IPS DF 6.9 (cell line): ENCODE measurements at regions not wholly inside any gene's neighbourhood (a gene's known extent, or its start where the extent isn't known, plus 50 kb on each side); places are given as distances from the start of the nearest gene placed in this dataset.

ENCODE experiments used
- DNase-seq: peaks from one replicate; pipeline ENCODE4 v3.0.0-alpha.2; 2013; ENCODE audit warnings: low read depth, low spot score
- H3K27ac ChIP-seq: one replicate; pipeline ENCODE4 v1.5.1; 2013; ENCODE audit warnings: low read length, control low read depth
- H3K27me3 ChIP-seq: 2 replicates; pipeline ENCODE4 v1.6.1; 2013; ENCODE audit warnings: mild to moderate bottlenecking, low read length; ENCODE audit not compliant: control insufficient read depth, insufficient read depth
- H3K36me3 ChIP-seq: 2 replicates; pipeline ENCODE4 v1.6.1; 2013; ENCODE audit warnings: low read length; ENCODE audit not compliant: control insufficient read depth, insufficient read depth
- H3K4me1 ChIP-seq: 2 replicates; pipeline ENCODE4 v1.6.1; 2013; ENCODE audit warnings: low read length; ENCODE audit not compliant: control insufficient read depth, insufficient read depth
- H3K4me3 ChIP-seq: 2 replicates; pipeline ENCODE4 v1.5.1; 2013; ENCODE audit warnings: mild to moderate bottlenecking, low read length
- H3K9me3 ChIP-seq: 2 replicates; pipeline ENCODE4 v1.6.1; 2013; ENCODE audit warnings: low read length, inconsistent platforms; ENCODE audit not compliant: control insufficient read depth, insufficient read depth
- WGBS: extraction: QIAGEN DNeasy Blood & Tissue Kit; methylation state at CpG from one replicate; pipeline ENCODE4 v1.1.7; 2013; ENCODE audit warnings: mixed read lengths, missing lambda C conversion rate; ENCODE audit not compliant: insufficient read length, insufficient coverage; 5-methylcytosine and 5-hydroxymethylcytosine counted together

DNA sequence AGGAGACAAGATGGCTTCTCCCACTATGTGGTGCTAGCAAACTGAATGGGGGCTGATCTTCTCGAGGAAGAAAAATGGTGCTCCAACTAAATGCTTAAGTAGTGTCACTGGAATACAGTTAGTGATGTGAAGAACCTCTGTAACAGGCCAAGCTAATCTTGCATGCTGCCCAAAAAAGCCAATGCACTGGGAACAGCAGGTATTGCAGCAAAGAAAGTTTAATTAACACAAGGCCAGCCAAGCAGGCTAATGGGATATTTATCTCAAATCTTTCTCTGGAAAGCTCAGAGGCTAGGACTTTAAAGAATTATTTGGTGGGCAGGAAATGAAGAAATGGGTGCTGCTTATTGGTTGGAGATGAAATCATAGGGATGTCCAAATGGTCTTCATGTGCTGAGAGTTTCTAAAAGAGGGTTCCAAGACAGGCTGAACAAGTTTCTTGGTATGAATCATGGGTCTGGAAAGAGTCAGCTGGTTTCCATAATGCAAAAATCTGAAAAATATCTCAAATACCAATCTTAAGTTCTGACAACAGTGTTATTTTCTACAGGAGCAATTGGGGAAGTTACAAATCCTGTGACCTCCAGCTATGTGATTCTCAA is 1550.5 kb downstream of the SLITRK5 start:
- Histone ChIP-seq H3K4me1 (no peaks in the 10 kb centered on the region), H3K27ac (no peak overlapping the region), H3K9me3 (no peaks in the 10 kb centered on the region), H3K27me3 (no peaks in the 10 kb centered on the region), H3K36me3 (no peaks in the 10 kb centered on the region), H3K4me3 (no peak overlapping the region)
- DNase-seq: no peak
- WGBS: no CpG with 5 or more reads among the region's 1 CpG

DNA sequence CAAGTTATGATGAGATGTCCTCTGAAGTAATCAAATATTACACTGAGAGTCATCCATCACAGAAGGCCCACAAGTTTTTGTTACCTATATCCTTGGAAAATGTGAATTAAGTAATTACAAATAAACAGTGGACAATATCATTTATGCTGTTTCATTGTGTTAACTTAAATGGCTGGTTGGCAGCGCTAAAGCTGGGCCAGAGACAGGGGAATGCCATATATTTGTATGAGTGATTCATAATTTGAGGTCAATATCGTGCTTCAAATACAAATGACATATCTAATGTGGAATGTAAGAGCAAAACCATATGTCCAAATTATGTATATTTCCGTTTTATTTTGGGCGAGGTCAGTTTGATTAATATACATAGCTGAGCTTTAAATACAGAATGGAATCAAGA is 1556.2 kb downstream of the SLITRK5 start:
- DNase-seq: no peak
- H3K4me1 ChIP-seq: no peaks in the 10 kb centered on the region
- H3K4me3 ChIP-seq: no peak overlapping the region
- no peaks in the 10 kb centered on the region for H3K36me3 ChIP-seq
- H3K9me3 ChIP-seq: no peaks in the 10 kb centered on the region
- H3K27me3 ChIP-seq: no peaks in the 10 kb centered on the region
- WGBS: no CpG with 5 or more reads among the region's 4 CpGs
- no peak overlapping the region for H3K27ac ChIP-seq

DNA sequence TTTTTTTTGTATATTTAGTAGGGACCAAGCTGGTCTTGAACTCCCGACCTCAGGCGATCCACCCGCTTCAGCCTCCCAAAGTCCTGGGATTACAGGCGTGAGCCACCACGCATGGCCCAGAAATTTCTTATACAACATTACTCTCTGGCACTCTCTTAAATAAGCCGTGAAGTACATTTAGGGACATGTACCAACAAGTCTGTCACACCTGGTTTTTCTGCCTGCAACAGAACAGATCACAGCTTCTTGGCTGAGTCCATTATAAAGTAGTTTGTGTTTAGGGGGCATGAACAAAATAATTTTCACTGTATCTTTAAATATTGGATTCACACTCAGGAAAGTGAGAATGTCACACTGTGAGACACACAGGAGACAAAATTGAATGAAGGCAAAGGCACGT is 1567.3 kb downstream of the SLITRK5 start:
- Histone ChIP-seq H3K36me3 (no peaks in the 10 kb centered on the region), H3K27me3 (no peaks in the 10 kb centered on the region), H3K4me1 (no peaks in the 10 kb centered on the region), H3K4me3 (no peak overlapping the region), H3K27ac (no peak overlapping the region), H3K9me3 (no peaks in the 10 kb centered on the region)
- DNase-seq: no peak
- WGBS: no CpG with 5 or more reads among the region's 7 CpGs

DNA sequence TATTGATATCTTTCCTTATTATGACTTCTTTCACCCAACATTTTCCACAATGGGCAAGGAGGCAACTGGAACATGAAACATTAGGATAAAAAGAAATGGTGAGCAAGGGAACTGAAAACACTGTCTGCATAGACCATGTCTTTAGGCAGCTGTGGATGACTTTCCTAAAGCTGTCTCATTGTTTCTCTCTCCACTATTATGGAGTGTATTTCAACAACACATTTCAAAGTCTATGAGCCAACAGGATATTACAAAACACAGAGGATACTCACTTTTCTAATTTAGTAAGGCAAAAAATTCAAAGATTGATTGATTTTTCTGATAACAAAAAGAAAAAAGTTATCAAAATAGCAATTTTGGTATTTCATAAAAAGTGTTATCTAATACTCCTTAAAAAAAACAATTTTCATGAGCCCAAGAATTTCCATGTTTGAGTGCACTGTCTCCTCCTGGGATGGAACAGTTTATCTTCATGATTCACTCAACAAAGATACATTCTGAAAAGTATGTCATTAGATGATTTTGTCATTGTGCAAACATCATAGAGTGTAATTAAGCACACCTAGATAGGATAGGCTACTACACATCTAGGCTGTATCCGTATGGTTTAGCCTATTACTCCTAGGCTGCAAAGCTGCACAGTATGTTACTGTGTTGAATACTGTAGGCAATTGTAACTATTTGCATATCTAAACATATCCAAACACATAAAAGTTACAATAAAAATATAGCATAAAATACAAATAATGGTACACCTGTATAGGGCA is 1568.4 kb downstream of the SLITRK5 start:
- Histone ChIP-seq H3K27ac (no peak overlapping the region), H3K4me1 (no peaks in the 10 kb centered on the region), H3K36me3 (no peaks in the 10 kb centered on the region), H3K4me3 (no peak overlapping the region), H3K9me3 (no peaks in the 10 kb centered on the region), H3K27me3 (no peaks in the 10 kb centered on the region)
- WGBS: no CpG with 5 or more reads among the region's 1 CpG
- no peak for DNase-seq

GRCh38 chr13:89255844-89256406 is 1584.8 kb downstream of the SLITRK5 start:
- Histone ChIP-seq H3K27me3 (no peaks in the 10 kb centered on the region), H3K27ac (no peak overlapping the region), H3K9me3 (no peaks in the 10 kb centered on the region), H3K4me3 (no peak overlapping the region), H3K36me3 (no peaks in the 10 kb centered on the region), H3K4me1 (no peaks in the 10 kb centered on the region)
- WGBS: no CpG with 5 or more reads among the region's 3 CpGs
- no peak for DNase-seq

DNA sequence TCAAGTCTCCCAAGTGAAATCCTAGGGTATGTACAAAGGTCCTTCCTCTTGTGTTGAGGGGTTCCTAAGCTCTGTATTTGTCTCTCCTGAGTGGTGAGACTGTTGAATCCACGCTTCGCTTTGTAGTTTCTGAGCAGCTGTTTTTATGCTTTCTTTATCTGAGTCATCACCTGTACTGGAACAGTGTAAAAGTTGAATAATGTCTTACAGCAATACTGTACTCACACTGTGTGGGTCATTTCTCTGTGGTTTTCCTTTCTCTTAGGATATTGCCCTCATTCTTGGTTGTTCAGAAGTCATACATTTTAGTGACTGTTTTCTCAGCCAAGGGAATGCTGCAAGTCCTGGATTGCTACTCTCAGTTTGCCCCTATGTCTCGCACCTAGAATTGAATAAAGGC is 1596.6 kb downstream of the SLITRK5 start:
- WGBS: no CpG with 5 or more reads among the region's 3 CpGs
- Histone ChIP-seq H3K4me1 (no peaks in the 10 kb centered on the region), H3K27me3 (no peaks in the 10 kb centered on the region), H3K27ac (no peak overlapping the region), H3K4me3 (no peak overlapping the region), H3K36me3 (no peaks in the 10 kb centered on the region), H3K9me3 (no peaks in the 10 kb centered on the region)
- DNase-seq: no peak

DNA sequence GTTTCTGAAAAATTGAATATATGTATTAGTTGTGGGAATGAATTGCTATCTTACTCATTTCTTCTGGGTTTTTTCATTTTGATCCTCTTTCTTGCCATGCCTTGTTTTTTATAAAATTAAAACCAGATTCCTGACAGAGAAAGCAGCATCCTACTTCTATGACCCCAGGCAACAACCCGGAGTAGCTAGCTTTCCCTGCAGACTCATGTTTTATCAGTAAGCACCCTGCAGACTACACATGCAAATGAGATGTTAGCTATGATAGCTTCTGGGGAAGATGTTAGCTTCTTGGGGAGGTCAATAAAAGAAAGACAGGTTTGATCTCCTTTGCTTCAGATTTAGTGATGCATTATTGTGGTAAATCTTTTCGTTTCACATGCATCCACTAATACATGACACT is 1598.6 kb downstream of the SLITRK5 start:
- no peak for DNase-seq
- Histone ChIP-seq H3K4me1 (no peaks in the 10 kb centered on the region), H3K27me3 (no peaks in the 10 kb centered on the region), H3K36me3 (no peaks in the 10 kb centered on the region), H3K4me3 (no peak overlapping the region), H3K9me3 (no peaks in the 10 kb centered on the region), H3K27ac (no peak overlapping the region)
- no CpG with 5 or more reads among the region's 2 CpGs for WGBS

DNA sequence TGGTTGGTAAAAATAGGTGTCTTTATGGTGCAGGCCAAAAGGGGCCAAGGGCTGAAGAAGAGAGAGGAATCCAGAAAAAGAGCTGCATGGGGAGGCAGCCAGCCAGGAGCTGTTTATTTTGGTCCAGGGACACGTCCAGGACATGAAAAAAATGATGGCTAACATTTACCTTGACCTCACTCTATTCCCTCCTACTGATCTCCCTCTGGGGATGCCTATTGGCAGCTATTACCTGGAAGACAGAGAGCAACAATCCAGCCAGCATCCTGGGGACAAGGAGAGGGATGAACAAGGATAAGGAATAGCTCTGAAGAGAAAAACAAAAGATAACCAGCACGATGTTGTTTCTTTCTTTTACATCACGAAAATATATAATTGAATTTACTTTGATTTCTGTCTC is 1599.6 kb downstream of the SLITRK5 start:
- no peak for DNase-seq
- no peaks in the 10 kb centered on the region for H3K27me3 ChIP-seq
- H3K27ac ChIP-seq: no peak overlapping the region
- no peaks in the 10 kb centered on the region for H3K4me1 ChIP-seq
- no peak overlapping the region for H3K4me3 ChIP-seq
- no CpG with 5 or more reads among the region's 3 CpGs for WGBS
- no peaks in the 10 kb centered on the region for H3K9me3 ChIP-seq
- H3K36me3 ChIP-seq: no peaks in the 10 kb centered on the region

DNA sequence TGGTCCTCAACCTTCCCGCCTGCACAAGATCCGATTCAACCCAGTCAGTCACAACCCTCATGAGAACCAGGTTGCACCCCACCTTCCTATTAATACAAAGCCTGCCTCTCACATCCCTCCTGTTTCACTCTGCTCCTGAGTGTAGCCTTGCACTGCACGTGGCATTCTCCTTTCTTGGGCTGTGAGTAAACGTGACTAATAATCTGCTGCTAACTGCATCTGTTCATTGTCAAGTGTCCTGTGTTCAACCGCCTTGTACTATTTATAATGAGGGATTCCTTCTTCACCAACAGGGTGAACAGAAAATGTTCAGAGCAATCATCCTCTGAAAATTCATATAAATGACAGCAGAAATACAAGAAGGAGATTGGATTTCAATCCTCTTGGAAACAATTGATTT is 1608.2 kb downstream of the SLITRK5 start:
- Histone ChIP-seq H3K4me1 (no peaks in the 10 kb centered on the region), H3K36me3 (no peaks in the 10 kb centered on the region), H3K27me3 (no peaks in the 10 kb centered on the region), H3K27ac (no peak overlapping the region), H3K9me3 (no peaks in the 10 kb centered on the region), H3K4me3 (no peak overlapping the region)
- no peak for DNase-seq
- WGBS: no CpG with 5 or more reads among the region's 5 CpGs

- no CpG with 5 or more reads among the region's 3 CpGs for WGBS
These were observed 1610.2 kb downstream of the SLITRK5 start for GRCh38 chr13:89281331-89281730.

DNA sequence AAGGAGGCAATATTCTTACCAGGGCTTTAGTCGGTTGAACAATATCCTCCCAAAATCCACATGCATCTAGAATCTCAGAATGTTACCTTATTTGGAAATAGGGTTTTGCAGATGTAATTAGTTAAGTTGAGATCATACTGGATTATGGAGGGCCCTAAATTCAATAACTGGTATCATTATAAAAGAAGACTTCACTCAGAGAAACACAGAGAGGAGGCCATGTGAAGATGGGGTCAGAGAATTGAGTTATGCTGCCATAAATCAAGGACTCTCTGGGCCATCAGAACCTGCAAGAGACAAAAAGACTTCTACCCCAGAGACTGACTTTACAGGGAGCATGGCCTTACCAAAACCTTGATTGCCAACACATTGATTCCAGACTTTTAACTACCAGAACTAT is 1611.1 kb downstream of the SLITRK5 start:
- Histone ChIP-seq H3K9me3 (no peaks in the 10 kb centered on the region), H3K36me3 (no peaks in the 10 kb centered on the region), H3K4me1 (no peaks in the 10 kb centered on the region), H3K27me3 (no peaks in the 10 kb centered on the region), H3K4me3 (no peak overlapping the region), H3K27ac (no peak overlapping the region)
- no CpG with 5 or more reads among the region's 1 CpG for WGBS
- no peak for DNase-seq

More at GRCh38 chr13:89281331-89281730, 1610.2 kb downstream of the SLITRK5 start:
- H3K9me3 ChIP-seq: no peaks in the 10 kb centered on the region
- H3K27ac ChIP-seq: no peak overlapping the region
- H3K4me1 ChIP-seq: no peaks in the 10 kb centered on the region
- no peak for DNase-seq
- no peaks in the 10 kb centered on the region for H3K27me3 ChIP-seq
- H3K4me3 ChIP-seq: no peak overlapping the region
- no peaks in the 10 kb centered on the region for H3K36me3 ChIP-seq
